Testis (tissue), 2 donors: ENCODE measurements at regions not wholly inside any gene's neighbourhood (a gene's known extent, or its start where the extent isn't known, plus 50 kb on each side); places are given as distances from the start of the nearest gene placed in this dataset.

ENCODE experiments used
- DNase-seq: peaks from one replicate; pipeline ENCODE4 v3.0.0-alpha.2; 2019
- H3K27ac ChIP-seq, 2 donors: fragments of 200-600 bp; sonication (generic); one replicate each; pipeline ENCODE4 v1.5.1; 2019
- H3K27me3 ChIP-seq: fragments of 200-600 bp; sonication (generic); one replicate; pipeline ENCODE4 v1.5.1; 2019
- H3K36me3 ChIP-seq: fragments of 200-600 bp; sonication (generic); one replicate; pipeline ENCODE4 v1.5.1; 2017; ENCODE audit warnings: low read depth; ENCODE audit errors: missing control alignments
- H3K4me1 ChIP-seq: fragments of 200-600 bp; sonication (generic); one replicate; pipeline ENCODE4 v1.5.1; 2019
- H3K4me3 ChIP-seq, 2 donors: fragments of 200-600 bp; sonication (generic); one replicate each; pipeline ENCODE4 v1.5.1; 2017 to 2019
- H3K9me3 ChIP-seq: fragments of 200-600 bp; sonication (generic); one replicate; pipeline ENCODE4 v1.5.1; 2017
- POLR2A ChIP-seq: fragments of 450-650 bp; IDR thresholded peaks from one replicate; pipeline ENCODE4 v1.6.1; 2017; ENCODE audit warnings: antibody characterized with exemption, mild to moderate bottlenecking, moderate library complexity
- WGBS, 2 donors: methylation state at CpG; one replicate each; pipeline ENCODE4 v1.1.5; 2018; 5-methylcytosine and 5-hydroxymethylcytosine counted together
- intact Hi-C: fragments of 100-400 bp; cut with DNase I; formaldehyde crosslinking; loops from one replicate; pipeline ENCODE4 v1.15.1; 2023; ENCODE audit warnings: low total_unique reads
- TF ChIP-seq, protein P1 (sequence below), 3 experiments: fragments of 450-650 bp in 2 of 3; fragments of 200-600 bp in 1 of 3; sonication (generic) in 1 of 3; IDR thresholded peaks; one replicate each; pipeline ENCODE4 v1.5.1; 2016 to 2019; ENCODE audit warnings: antibody characterized with exemption in 3 of 3, mild to moderate bottlenecking in 2 of 3, moderate library complexity in 1 of 3

DNA sequence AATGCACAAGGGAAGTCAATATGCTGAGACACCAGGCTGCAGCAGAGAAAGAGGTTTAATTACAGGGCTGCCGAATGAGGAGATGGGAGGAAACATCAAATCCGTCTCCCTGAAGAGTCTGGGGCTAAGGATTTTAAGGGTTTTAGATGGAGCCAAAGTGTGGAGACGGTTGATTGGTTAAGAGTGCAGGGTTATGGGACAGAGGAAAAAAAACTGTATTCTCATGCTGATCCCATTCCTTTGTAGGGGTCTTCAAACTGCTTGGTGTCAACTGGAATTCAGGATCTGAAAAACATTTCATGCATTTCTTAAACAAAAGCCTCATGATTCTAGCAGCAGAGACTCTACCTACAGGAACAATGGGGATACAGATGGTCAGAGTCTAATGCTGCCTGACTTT is 96.1 kb upstream of the SYNDIG1 start:
- WGBS, 2 donors = 92 to 96% methylated on average over 3 of the region's 3 CpGs
- no peak overlapping the region for H3K4me3 ChIP-seq
- intact Hi-C loops = no loop called here
- no peaks in the 10 kb centered on the region for H3K9me3 ChIP-seq
- no peaks in the 10 kb centered on the region for H3K4me1 ChIP-seq
- DNase-seq = no peak
- no peak for TF ChIP-seq POLR2A
- TF ChIP-seq, protein P1, sequence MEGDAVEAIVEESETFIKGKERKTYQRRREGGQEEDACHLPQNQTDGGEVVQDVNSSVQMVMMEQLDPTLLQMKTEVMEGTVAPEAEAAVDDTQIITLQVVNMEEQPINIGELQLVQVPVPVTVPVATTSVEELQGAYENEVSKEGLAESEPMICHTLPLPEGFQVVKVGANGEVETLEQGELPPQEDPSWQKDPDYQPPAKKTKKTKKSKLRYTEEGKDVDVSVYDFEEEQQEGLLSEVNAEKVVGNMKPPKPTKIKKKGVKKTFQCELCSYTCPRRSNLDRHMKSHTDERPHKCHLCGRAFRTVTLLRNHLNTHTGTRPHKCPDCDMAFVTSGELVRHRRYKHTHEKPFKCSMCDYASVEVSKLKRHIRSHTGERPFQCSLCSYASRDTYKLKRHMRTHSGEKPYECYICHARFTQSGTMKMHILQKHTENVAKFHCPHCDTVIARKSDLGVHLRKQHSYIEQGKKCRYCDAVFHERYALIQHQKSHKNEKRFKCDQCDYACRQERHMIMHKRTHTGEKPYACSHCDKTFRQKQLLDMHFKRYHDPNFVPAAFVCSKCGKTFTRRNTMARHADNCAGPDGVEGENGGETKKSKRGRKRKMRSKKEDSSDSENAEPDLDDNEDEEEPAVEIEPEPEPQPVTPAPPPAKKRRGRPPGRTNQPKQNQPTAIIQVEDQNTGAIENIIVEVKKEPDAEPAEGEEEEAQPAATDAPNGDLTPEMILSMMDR (IDR thresholded peaks at IDR 0.05) = no peak
- H3K27ac ChIP-seq = no peak overlapping the region
- H3K36me3 ChIP-seq = no peaks in the 10 kb centered on the region
- H3K27me3 ChIP-seq = no peaks in the 10 kb centered on the region

DNA sequence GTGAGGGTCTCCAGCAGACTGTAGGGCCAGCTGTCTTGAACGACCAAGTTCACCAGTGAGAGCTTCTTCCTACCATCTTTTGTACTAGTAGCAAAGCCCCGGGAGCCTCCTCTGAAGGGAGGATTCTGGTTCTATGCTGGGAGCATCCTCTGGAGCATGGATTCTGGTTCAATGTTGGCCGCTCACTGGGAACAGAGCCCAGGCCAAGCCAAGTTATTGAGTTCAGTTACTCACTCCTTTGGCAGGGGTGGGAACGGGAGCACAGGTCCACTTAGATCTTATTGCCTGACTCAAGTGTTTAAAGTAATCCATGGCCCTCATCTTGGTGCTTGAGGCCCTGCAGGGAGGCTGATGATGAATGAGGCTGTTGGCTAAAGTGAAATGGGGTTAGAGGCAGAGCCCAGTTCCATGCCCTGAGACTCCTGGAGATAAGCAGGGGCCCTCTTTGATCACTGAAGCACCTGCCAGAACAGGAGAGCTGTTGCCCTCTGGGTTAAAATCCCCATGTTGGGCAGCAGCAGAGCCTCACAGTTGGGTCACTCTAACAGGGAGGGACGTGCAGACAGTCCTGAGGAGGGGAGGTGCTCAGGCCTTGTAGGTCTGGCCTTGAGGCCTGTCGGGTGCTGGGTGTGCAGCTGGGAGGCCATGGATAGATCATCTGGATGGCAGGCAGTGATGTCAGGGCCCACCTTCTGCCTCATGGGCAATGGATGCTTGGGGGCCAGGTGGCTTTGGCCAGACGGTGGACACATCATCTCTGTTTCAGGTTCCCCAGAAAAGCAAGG is 98.3 kb upstream of the SYNDIG1 start:
- H3K36me3 ChIP-seq = no peaks in the 10 kb centered on the region
- H3K9me3 ChIP-seq = no peaks in the 10 kb centered on the region
- 82 to 85% methylated on average over 5 to 7 of the region's 7 CpGs for WGBS, 2 donors
- TF ChIP-seq, protein P1 (IDR thresholded peaks at IDR 0.05) = no peak
- no peak for TF ChIP-seq POLR2A
- H3K27ac ChIP-seq = no peak overlapping the region
- intact Hi-C loops = no loop called here
- no peak for DNase-seq
- H3K4me1 ChIP-seq = no peaks in the 10 kb centered on the region
- H3K4me3 ChIP-seq = no peak overlapping the region
- no peaks in the 10 kb centered on the region for H3K27me3 ChIP-seq

DNA sequence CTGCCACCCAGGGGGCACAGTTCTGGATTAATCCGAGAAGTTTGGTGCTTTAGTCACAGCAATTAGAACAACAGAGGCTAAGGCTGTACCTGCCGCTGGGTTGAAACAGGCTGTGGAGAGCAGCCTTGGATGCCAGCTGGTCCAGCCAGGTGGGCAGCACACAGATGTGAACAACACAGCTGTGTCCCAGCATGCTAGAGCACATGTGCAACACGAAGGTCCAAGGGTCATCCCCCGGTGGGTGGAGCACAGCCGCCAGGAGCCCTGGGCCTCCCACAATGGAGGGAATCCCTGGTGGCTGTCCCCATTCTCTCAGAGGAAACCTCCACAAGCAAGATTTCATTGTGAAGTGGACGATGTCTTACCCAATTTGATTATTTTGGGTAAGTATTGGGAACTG is 99.2 kb upstream of the SYNDIG1 start:
- TF ChIP-seq, protein P1 (IDR thresholded peaks at IDR 0.05) = no peak
- no peak for TF ChIP-seq POLR2A
- Histone ChIP-seq H3K4me1 (no peaks in the 10 kb centered on the region), H3K27me3 (no peaks in the 10 kb centered on the region), H3K27ac (no peak overlapping the region), H3K9me3 (no peaks in the 10 kb centered on the region), H3K36me3 (no peaks in the 10 kb centered on the region), H3K4me3 (no peak overlapping the region)
- DNase-seq = no peak
- WGBS, 2 donors = 91 to 100% methylated on average over 4 to 6 of the region's 6 CpGs
- intact Hi-C loops = no loop called here

DNA sequence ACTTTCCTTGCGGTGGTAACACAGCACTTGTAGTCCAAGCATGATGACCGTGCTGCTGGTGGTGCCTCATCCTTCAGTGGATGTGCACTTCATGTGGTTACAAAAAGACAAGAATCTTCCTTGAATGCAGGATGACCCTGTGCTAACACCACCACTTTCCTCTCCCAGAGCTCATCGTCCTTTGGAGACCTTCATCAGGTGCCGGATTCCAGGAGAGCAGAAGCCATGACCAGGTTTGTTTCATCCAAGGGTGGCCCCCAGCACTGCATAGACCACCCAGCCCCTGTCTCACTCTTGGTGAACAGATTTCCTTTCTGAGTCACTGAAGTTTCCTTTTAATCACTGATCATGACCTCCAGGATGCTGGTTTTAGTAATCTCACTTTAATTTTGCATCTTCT is 101.2 kb upstream of the SYNDIG1 start:
- 91% methylated on average over 4 of the region's 4 CpGs for WGBS, 2 donors
- Histone ChIP-seq H3K27ac (no peak overlapping the region), H3K4me3 (no peak overlapping the region), H3K27me3 (no peaks in the 10 kb centered on the region), H3K36me3 (no peaks in the 10 kb centered on the region), H3K4me1 (no peaks in the 10 kb centered on the region), H3K9me3 (no peaks in the 10 kb centered on the region)
- no peak for DNase-seq
- intact Hi-C loops = no loop called here
- TF ChIP-seq POLR2A = no peak
- TF ChIP-seq, protein P1 (IDR thresholded peaks at IDR 0.05) = no peak
